Activated T-cell treated with anti-CD3 and anti-CD28 coated beads, Interleukin-2, amount 50 U/mL, for 48 hours (primary cell): ENCODE measurements at regions not wholly inside any gene's neighbourhood (a gene's known extent, or its start where the extent isn't known, plus 50 kb on each side); places are given as distances from the start of the nearest gene placed in this dataset.

Experiments used
- DNase-seq, 2 experiments: peaks; one replicate each; pipeline ENCODE4 v3.0.0-alpha.2; 2020

DNA sequence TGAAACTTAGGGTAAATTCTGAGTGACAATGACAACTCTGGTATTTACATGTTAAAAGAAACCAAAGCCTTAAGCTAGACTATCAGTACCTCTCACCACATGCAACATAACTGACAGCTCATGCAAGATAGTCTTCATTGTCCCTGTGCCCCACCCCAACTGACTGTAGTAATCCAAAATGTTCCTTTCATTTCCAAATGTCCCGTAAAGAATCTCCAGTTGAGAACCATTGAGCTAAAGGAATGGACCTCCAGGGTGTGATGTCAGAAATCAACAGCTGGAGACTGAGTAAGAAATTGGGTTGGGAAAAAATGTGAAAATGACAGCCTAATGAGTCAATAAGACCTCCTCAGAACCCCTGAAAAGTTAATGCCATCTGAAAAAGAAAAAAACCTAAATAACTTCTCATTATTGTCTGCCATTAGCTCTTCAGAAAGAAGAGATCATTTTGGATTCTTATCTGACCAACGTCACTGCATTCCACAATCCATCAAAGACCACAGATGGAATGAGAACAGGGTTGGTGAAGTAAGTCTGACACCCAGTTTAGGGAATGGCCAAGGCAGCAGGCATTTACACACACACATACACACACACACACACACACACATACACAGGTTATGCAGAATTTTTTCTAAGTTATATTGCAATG is 51.7 kb upstream of the ACVR2A start:
- DNase-seq, result no peak

- no peak for DNase-seq
Measured at GRCh38 chr2:147790580-147790979, 54.2 kb upstream of the ACVR2A start.

DNA sequence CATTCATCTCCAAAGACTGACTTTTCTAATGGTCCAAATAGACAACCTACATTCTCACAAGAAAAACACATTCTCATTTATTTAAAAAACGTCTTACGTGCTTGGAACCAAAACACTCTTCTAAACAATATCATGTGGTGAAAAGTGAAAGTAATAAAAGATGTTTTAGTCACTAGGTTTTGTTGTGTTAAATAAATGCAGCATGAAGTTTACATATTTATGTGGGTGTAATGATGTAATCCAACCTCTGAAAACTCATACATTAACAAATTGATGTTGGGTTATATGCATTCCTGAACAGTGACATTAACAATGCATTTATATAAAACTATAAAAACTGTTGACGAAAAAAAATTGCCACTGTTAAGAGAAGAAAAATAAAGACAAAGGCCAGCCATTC is 55.1 kb upstream of the ACVR2A start:
- DNase-seq, result no peak

DNA sequence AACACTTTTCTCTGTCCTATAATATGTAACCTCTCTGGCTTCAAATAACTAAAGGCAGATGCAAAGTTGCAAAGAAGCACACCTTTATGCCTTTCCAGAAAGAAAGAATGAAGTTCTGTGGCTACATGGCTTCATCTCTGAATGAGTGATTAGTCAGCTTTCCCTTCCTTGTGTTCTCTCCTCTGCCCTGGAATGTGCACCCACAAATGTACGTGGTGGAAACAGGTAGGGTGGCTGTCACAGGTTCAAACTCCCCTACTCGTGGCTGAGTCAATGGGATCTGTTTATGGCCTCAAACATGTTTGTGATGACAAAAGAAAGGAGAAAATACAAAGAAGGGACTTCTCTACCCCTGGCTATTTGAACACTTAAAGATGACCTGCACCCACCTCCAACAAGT is 55.5 kb upstream of the ACVR2A start:
- no peak for DNase-seq

DNA sequence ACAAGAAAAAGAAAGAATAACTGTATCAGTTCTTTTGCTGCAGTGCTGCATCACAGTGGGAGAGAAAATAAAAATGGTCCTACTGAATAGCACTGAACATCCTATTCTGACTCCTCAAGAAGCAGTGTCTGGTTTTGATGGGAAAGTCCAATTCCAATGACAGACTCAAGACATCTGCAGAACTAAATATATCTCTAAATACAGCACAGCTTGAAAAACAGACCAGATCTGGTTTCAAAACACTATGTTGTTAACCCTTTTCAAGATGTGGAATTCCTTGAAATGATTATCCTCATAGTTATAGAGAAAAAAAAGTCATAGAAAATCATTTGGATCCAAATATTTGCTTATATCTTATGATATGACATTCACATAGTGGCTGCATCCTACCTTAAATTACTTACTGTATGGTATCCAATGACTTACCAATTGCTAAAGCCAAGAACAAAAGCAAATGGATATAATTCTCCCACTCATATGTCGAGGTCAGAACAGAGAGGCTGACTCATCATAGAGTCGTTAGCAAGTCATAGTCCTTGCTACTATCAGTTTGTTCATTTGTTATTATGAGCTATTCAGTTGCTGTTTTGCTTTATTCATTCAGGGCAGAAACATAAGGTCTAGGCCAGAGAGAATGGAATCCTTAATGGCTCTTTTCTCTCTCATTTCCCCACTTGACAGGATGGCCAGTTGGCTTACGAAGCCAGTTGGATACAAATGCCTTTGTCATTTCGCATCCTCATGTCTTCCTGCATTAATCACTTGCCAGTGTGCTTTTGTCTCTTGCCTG is 62.5 kb upstream of the ACVR2A start:
- no peak for DNase-seq

DNA sequence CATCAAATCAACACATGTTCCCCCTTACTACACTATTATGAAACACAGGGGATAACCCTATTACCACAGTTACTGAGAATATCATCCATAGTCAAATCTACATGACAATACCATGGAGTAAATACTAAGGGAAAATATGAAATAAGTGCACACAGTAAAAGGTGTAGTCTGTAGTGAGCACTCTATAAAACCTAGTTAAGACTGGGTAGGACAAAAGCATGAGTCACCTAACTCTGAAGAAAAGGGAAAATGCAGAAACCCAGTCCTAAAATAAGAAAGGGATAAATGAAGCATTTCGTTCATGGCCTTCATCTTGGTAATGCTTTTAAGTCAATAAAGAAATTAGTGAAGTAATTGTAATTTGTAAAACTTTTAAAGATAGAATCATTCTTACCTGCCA is 65.4 kb upstream of the ACVR2A start:
- DNase-seq, result no peak

DNA sequence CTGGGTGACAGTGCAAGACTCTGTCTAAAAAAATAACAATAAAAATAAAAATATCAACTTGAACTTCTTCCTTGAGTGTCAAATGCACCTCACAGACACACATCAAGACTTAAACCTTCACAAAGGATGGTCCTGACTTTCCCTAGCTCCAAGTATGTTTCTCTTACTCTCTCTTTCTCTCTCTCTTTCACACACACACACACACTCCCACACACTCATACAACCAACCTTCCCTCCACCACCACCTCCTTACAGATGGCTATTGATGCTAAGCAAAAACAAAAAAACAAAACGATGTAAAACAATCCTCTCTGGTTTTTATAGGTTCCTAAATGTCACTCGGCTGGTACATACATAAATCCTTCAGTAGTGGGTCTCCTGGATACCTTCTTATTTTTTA is 67.4 kb upstream of the ACVR2A start:
- DNase-seq, result no peak

DNA sequence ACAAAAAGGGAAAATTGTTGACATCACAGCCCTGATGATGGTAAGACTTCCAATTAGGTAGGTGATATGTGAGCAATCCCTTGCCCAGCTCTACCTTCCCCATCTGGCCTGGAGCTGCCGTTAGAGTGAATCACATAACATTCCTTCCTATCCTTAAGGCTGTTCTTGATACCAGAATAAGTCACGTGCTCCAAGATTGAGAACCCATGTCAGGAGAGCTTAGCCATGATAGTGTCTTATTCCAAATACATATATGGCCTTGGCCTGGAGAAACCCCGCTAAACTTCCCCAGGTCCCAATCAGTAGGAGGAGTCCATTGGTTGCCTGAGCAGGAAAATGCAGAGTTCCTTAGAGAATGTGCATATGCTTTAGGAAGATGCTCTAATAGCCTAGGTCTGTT is 70.0 kb upstream of the ACVR2A start:
- DNase-seq, result no peak

GRCh38 chr2:147773479-147773878 is 71.3 kb upstream of the ACVR2A start:
- no peak for DNase-seq

DNA sequence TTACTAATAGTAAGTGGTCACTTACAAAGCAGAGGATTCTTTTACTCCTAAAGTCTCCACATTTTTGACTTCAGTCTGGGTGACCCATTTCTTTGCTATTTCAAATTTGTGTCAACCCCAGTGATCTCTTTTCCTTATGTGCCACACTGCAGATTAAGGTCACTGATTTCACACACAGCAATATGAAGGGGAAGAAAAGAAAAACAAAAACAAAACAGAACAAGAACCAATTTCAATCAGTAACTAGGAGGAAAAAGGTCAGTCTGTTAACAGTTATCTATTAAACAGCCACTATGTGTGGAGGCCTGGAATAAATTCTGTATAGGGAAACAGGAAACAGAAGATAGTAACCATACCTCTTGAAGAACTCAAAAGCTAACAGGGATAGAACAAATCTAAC is 72.0 kb upstream of the ACVR2A start:
- no peak for DNase-seq

GRCh38 chr2:147763861-147764260 is 81.0 kb upstream of the ACVR2A start:
- no peak for DNase-seq

DNA sequence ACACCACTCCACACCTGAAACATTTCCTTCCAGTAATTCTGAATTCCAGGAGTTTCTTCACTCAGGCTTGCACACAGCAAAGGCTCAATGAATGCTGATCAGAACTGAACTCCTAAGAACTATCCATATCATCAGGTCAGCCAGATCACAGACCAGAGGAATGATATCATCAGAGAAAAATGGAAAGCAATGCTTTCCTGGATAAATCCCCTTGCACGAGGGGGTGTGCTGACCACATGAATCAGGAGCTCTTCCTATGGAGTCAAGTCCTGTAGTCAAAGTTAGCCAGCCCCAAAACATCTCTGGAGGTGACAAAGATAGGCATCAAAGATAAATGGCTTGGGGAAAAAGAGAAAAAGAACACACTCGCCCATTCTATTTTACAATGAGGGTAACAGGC is 83.8 kb upstream of the ACVR2A start:
- no peak for DNase-seq

DNA sequence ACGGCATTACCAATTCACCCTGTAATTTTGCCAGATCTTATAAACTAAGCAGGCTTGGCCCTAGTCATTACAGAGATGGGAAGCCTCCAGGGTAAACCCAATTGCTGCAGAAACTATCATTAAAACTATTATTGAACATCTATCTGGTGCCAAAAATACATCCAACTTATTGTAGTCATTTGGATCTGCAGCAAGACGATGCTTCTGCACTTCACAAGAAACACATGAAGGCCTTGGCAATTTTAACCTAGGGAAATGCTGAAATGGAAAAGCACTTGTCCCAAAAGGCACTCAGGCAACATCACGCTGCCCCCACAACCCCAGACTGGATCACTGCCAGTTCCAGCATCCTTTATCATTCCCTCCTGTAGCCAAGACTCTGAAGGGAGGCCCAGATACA is 85.3 kb upstream of the ACVR2A start:
- DNase-seq, result no peak

DNA sequence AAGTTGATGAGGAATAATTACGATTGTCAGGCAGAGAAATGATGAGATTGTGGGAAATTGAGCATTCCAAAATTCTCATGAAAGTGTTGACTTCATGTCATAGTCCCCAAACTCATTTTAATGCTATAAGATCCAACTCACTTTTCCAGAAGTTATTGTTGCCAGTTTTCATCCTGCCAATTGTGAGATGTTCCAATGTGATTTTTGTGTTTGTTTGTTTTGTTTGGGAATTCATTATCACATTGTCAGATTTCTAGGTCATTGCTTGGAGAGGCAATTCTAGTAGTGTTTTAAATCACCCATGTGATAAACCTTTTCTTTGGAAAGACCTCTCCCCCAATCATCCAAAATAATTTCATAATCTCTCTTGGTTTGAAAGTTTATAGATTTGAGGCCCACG is 86.0 kb upstream of the ACVR2A start:
- no peak for DNase-seq

GRCh38 chr2:147756069-147756468 is 88.8 kb upstream of the ACVR2A start:
- DNase-seq, result no peak

GRCh38 chr2:147740211-147740927 is 104.5 kb upstream of the ACVR2A start:
- DNase-seq, result no peak

- DNase-seq, result no peak
Measured at GRCh38 chr2:147739508-147739907, 105.3 kb upstream of the ACVR2A start.

GRCh38 chr2:147718831-147719230 is 126.0 kb upstream of the ACVR2A start:
- no peak for DNase-seq

GRCh38 chr2:147716906-147717305 is 127.9 kb upstream of the ACVR2A start:
- DNase-seq, result no peak

- DNase-seq, result no peak
Measured at GRCh38 chr2:147715807-147716206, 129.0 kb upstream of the ACVR2A start.

DNA sequence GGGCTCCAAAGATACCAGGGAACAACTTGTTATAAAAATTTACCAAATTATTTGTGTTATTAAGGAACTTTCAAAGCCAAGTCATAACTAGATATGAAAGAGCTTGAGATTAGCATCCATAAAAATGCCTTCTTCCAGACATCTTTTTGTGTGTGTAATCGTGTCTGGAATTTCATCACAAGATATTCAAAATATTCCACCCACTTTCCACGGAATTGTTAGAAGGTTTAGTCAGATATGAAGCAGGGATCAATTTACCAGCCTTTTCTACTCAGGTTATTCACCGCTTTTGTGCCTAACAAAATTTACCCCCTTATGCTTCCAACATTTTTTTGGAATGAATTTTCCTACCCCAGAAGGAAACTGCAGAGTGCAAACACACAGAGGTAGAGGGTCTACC is 130.2 kb upstream of the ACVR2A start:
- no peak for DNase-seq

DNA sequence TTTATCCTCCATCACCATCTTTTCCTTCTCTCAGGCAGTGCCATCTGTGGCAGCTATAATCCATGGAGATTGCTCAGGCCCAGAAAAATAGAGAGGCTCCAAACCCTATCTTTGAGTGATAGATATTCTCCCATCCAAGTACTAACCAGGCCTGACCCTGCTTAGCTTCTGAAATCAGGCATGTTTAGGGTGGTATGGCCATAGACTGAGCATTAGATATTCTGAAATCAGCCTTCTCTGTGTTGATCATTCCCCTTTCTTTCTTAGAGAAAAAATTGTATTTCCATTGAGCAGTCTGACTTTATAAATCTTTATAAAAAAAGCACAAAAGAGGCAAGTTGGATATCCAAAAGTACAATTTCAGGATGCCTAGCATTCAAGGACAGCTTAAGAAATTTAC is 131.5 kb upstream of the ACVR2A start:
- no peak for DNase-seq

- no peak for DNase-seq
Measured at GRCh38 chr2:147712051-147712450, 132.8 kb upstream of the ACVR2A start.

- no peak for DNase-seq
Measured at GRCh38 chr2:147711031-147711430, 133.8 kb upstream of the ACVR2A start.
